Right kidney (tissue), 1 donor: ENCODE measurements at regions not wholly inside any gene's neighbourhood (a gene's known extent, or its start where the extent isn't known, plus 50 kb on each side); places are given as distances from the start of the nearest gene placed in this dataset.
"Not testable (repeated sequence)": the region's sequence is repeated elsewhere in the genome, so short reads cannot be mapped to it uniquely, and the experiment has no call there.

Experiments
- DNase-seq: peaks from one replicate; pipeline ENCODE4 v3.0.0-alpha.2; 2016

- no peak for DNase-seq
These were observed 200.3 kb upstream of the SLC39A10 start for GRCh38 chr2:195456771-195457170.

GRCh38 chr2:195451160-195451559 lies 205.9 kb upstream of the SLC39A10 start:
- DNase-seq, result no peak

- no peak for DNase-seq
These were observed 206.4 kb upstream of the SLC39A10 start for GRCh38 chr2:195450552-195451113.

GRCh38 chr2:195447323-195447975 lies 209.6 kb upstream of the SLC39A10 start:
- DNase-seq, result no peak

GRCh38 chr2:195445639-195446038 lies 211.4 kb upstream of the SLC39A10 start:
- DNase-seq, result no peak

- DNase-seq, result no peak
These were observed 213.1 kb upstream of the SLC39A10 start for GRCh38 chr2:195443926-195444325.

GRCh38 chr2:195442458-195443175 lies 214.4 kb upstream of the SLC39A10 start:
- no peak for DNase-seq

GRCh38 chr2:195438692-195439091 lies 218.3 kb upstream of the SLC39A10 start:
- DNase-seq, result no peak

- DNase-seq, result no peak
These were observed 219.5 kb upstream of the SLC39A10 start for GRCh38 chr2:195437521-195437920.

- no peak for DNase-seq
These were observed 222.7 kb upstream of the SLC39A10 start for GRCh38 chr2:195434346-195434745.

GRCh38 chr2:195433729-195434128 lies 223.3 kb upstream of the SLC39A10 start:
- not testable (repeated sequence) for DNase-seq

GRCh38 chr2:195428673-195429072 lies 228.4 kb upstream of the SLC39A10 start:
- DNase-seq, result no peak

- no peak for DNase-seq
These were observed 231.7 kb upstream of the SLC39A10 start for GRCh38 chr2:195425328-195425727.

GRCh38 chr2:195419033-195419432 lies 238.0 kb upstream of the SLC39A10 start:
- DNase-seq, result no peak

GRCh38 chr2:195414537-195415100 lies 242.4 kb upstream of the SLC39A10 start:
- DNase-seq, result no peak

- no peak for DNase-seq
These were observed 243.1 kb upstream of the SLC39A10 start for GRCh38 chr2:195413944-195414343.

- DNase-seq, result no peak
These were observed 243.6 kb upstream of the SLC39A10 start for GRCh38 chr2:195413422-195413821.

GRCh38 chr2:195411219-195411687 lies 245.8 kb upstream of the SLC39A10 start:
- no peak for DNase-seq

GRCh38 chr2:195410074-195410671 lies 246.9 kb upstream of the SLC39A10 start:
- no peak for DNase-seq

- DNase-seq, result no peak
These were observed 248.2 kb upstream of the SLC39A10 start for GRCh38 chr2:195408811-195409210.

GRCh38 chr2:195408196-195408595 lies 248.8 kb upstream of the SLC39A10 start:
- DNase-seq, result no peak

- no peak for DNase-seq
These were observed 249.2 kb upstream of the SLC39A10 start for GRCh38 chr2:195407783-195408182.
